GM12878 (cell line): ENCODE measurements at regions not wholly inside any gene's neighbourhood (a gene's known extent, or its start where the extent isn't known, plus 50 kb on each side); places are given as distances from the start of the nearest gene placed in this dataset.

Source experiments
- ATAC-seq: fragments of 200-7000 bp; cut with Tn5 transposase; 3 replicates; pipeline ENCODE4 v1.9.1; 2020; ENCODE audit warnings: mild to moderate bottlenecking, moderate library complexity
- BruUV-seq: library from RNA; stranded (reverse); fragments of 400-500 nt; replicated peaks from 2 replicates; lab custom pipeline; 2021; lab: Mats Ljungman, UMichigan
- CTCF ChIA-PET: fragments of 300-600 bp; sonication (Branson Sonifier 250); formaldehyde crosslinking; extraction: SDS; loops from one replicate; lab custom pipeline; 2021; ENCODE audit warnings: inconsistent platforms; lab: Yijun Ruan, JAX
- POLR2A ChIA-PET: fragments of 350-600 bp; formaldehyde crosslinking; extraction: SDS; loops from one replicate; lab custom pipeline; 2021; ENCODE audit warnings: inconsistent platforms; lab: Charles Lee
- RAD21 ChIA-PET: fragments of 300-600 bp; sonication (Branson Sonifier 250); formaldehyde crosslinking; loops from one replicate; lab custom pipeline; 2023; ENCODE audit warnings: antibody characterized with exemption; ENCODE audit not compliant: unreplicated experiment; lab: Charles Lee
- SMC1A ChIA-PET: fragments of 300-600 bp; sonication (Branson Sonifier 250); formaldehyde crosslinking; loops from one replicate; lab custom pipeline; 2023; ENCODE audit not compliant: unreplicated experiment, uncharacterized antibody; lab: Charles Lee
- DNase-seq: peaks from one replicate; pipeline ENCODE4 v3.0.0-alpha.2; 2011; ENCODE audit warnings: low read depth, low spot score
- FAIRE-seq: peaks from 3 replicates; lab custom pipeline; 2011; peaks lifted over from hg19 to GRCh38; lab: Jason Lieb, UNC
- H2AFZ ChIP-seq: 2 replicates; pipeline ENCODE4 v1.6.0; 2011; ENCODE audit warnings: low read depth, low read length, control low read depth; ENCODE audit not compliant: control insufficient read depth
- H3K27ac ChIP-seq: 2 replicates; pipeline ENCODE4 v1.5.1; 2011; ENCODE audit warnings: control low read depth; ENCODE audit not compliant: control insufficient read depth, insufficient read depth
- H3K27me3 ChIP-seq, 2 experiments: replicated peaks in 1 of 2; 2 replicates each; pipeline versions ENCODE4 v1.6.0 to v1.6.1; 2011; ENCODE audit warnings: low read length in 1 of 2; ENCODE audit not compliant: control insufficient read depth in 2 of 2, insufficient read depth in 2 of 2
- H3K36me3 ChIP-seq, 2 experiments: 2 replicates each; pipeline ENCODE4 v1.5.1; 2011; ENCODE audit warnings: low read length in 1 of 2; ENCODE audit not compliant: control insufficient read depth in 2 of 2, insufficient read depth in 2 of 2
- H3K4me1 ChIP-seq: 2 replicates; pipeline ENCODE4 v1.6.1; 2011; ENCODE audit warnings: mild to moderate bottlenecking, low read length, moderate library complexity, mixed read lengths; ENCODE audit not compliant: control insufficient read depth, insufficient read depth
- H3K4me2 ChIP-seq: 2 replicates; pipeline ENCODE4 v1.6.0; 2011; ENCODE audit warnings: control low read depth; ENCODE audit not compliant: control insufficient read depth, insufficient read depth
- H3K4me3 ChIP-seq: fragments of 200-600 bp; sonication (generic); 2 replicates; pipeline ENCODE4 v1.5.1; 2016
- H3K79me2 ChIP-seq: 2 replicates; pipeline ENCODE4 v1.6.0; 2011; ENCODE audit warnings: low read length; ENCODE audit not compliant: control insufficient read depth, insufficient read depth
- H3K9ac ChIP-seq: 2 replicates; pipeline ENCODE4 v1.8.0; 2011; ENCODE audit warnings: low read length, control low read depth, mixed read lengths; ENCODE audit not compliant: control insufficient read depth, insufficient read depth
- H3K9me3 ChIP-seq: replicated peaks from 3 replicates; pipeline ENCODE4 v1.5.1; 2011; ENCODE audit warnings: mild to moderate bottlenecking, low read length; ENCODE audit not compliant: control insufficient read depth, insufficient read depth
- H4K20me1 ChIP-seq: 2 replicates; pipeline ENCODE4 v1.6.0; 2011; ENCODE audit not compliant: control insufficient read depth, insufficient read depth
- BMI1 ChIP-seq: fragments of 450-650 bp; IDR thresholded peaks from 2 replicates; pipeline ENCODE4 v1.6.1; 2016; ENCODE audit warnings: mild to moderate bottlenecking, moderate library complexity, borderline replicate concordance
- PAX5 ChIP-seq: IDR thresholded peaks from 2 replicates; pipeline ENCODE4 v1.6.1; 2011; ENCODE audit warnings: low read depth, low read length, borderline replicate concordance
- PAX8 ChIP-seq: fragments of 450-650 bp; IDR thresholded peaks from 2 replicates; pipeline ENCODE4 v1.6.1; 2017; ENCODE audit warnings: mild to moderate bottlenecking, moderate library complexity
- RUNX3 ChIP-seq: IDR thresholded peaks from 2 replicates; pipeline ENCODE4 v1.6.1; 2012; ENCODE audit warnings: low read length, inconsistent platforms
- SRF ChIP-seq, 2 experiments: IDR thresholded peaks; 2 replicates each; pipeline ENCODE4 v1.6.1; 2011; ENCODE audit warnings: low read depth in 2 of 2, low read length in 2 of 2, mild to moderate bottlenecking in 1 of 2, moderate library complexity in 1 of 2
- TCF3 ChIP-seq: IDR thresholded peaks from 2 replicates; pipeline ENCODE4 v1.6.1; 2012; ENCODE audit warnings: low read depth, mild to moderate bottlenecking, low read length, borderline replicate concordance; ENCODE audit not compliant: insufficient read depth
- ZBTB40 ChIP-seq: fragments of 450-650 bp; IDR thresholded peaks from 2 replicates; pipeline ENCODE4 v1.6.1; 2016; ENCODE audit warnings: mild to moderate bottlenecking, moderate library complexity, borderline replicate concordance
- WGBS: methylation state at CpG from one replicate; pipeline ENCODE4 v1.1.6; 2016; ENCODE audit warnings: low lambda C conversion rate; ENCODE audit not compliant: insufficient replicate concordance, insufficient coverage; ENCODE audit errors: missing lambda C conversion rate; 5-methylcytosine and 5-hydroxymethylcytosine counted together
- in situ Hi-C: fragments of 300-500 bp; cut with MboI; formaldehyde crosslinking; loops from 9 replicates; pipeline ENCODE4 v1.14.3; 2018; ENCODE audit warnings: mixed read lengths
- intact Hi-C: fragments of 100-400 bp; cut with micrococcal nuclease; formaldehyde crosslinking; loops from one replicate; pipeline ENCODE4 v1.14.2; 2022; ENCODE audit not compliant: unreplicated experiment

- 77% methylated on average over 3 of the region's 3 CpGs for WGBS
- H4K20me1 ChIP-seq: no peaks in the 10 kb centered on the region
- no peaks in the 10 kb centered on the region for H3K27me3 ChIP-seq
- no peak overlapping the region for H3K27ac ChIP-seq
- RAD21 ChIA-PET: interaction anchor here (1.3 kb wide), 1 partner anchor 27 kb away, joined by 5 read pairs; no protein-coding TSS in a partner anchor
- no peak overlapping the region for H3K4me2 ChIP-seq
- no peaks in the 10 kb centered on the region for H3K36me3 ChIP-seq
- POLR2A ChIA-PET: no interaction called here
- no TSS peak for BruUV-seq
- intact Hi-C loops (no loop called here), in situ Hi-C loops (loop anchor here (25.0 kb wide), 1 partner anchor 360 kb away; no protein-coding TSS in a partner anchor)
- CTCF ChIA-PET: no interaction called here
- H3K9ac ChIP-seq: no peak overlapping the region
- FAIRE-seq (no peak), ATAC-seq (no peak), DNase-seq (no peak)
- SMC1A ChIA-PET: interaction anchor here (0.8 to 6.7 kb wide), 4 partner anchors 17 to 89 kb away, joined by 3 to 108 read pairs (median 4); no protein-coding TSS in a partner anchor
- H3K9me3 ChIP-seq: peaks cover 12% of the 10 kb centered on the region
- no peak overlapping the region for H2AFZ ChIP-seq
- H3K79me2 ChIP-seq: no peaks in the 10 kb centered on the region
- peaks cover 22% of the 10 kb centered on the region for H3K4me1 ChIP-seq
- H3K4me3 ChIP-seq: no peak overlapping the region
- TF ChIP-seq PAX5 (no peak), RUNX3 (no peak), PAX8 (no peak), TCF3 (no peak), SRF (IDR thresholded peaks at IDR 0.05; ENCODE audit: low read depth in 2 of 2, low read length in 2 of 2) (no peak), BMI1 (no peak), ZBTB40 (0 out of 2 replicates have a peak, but pooled peaks have one; percentile 23)
Observed at GRCh38 chr2:111222204-111222866, 101.6 kb downstream of the BCL2L11 start.
